Posterior vena cava (tissue), 2 donors: ENCODE measurements at regions not wholly inside any gene's neighbourhood (a gene's known extent, or its start where the extent isn't known, plus 50 kb on each side); places are given as distances from the start of the nearest gene placed in this dataset.

Source experiments
- DNase-seq: peaks from one replicate; pipeline ENCODE4 v3.0.0-alpha.2; 2020; ENCODE audit warnings: low spot score
- intact Hi-C, 2 donors: fragments of 100-400 bp; cut with DNase I; formaldehyde crosslinking; loops; one replicate each; pipeline versions ENCODE4 v1.14.1 to v1.14.2; 2022 to 2023
- donor health status: DM: yes; HTN: yes; CAD: no.
- donor health status: DM: yes; HTN: yes; CAD: no.

- intact Hi-C loops = no loop called here
- no peak for DNase-seq
These were observed 1088.8 kb downstream of the ADGRL3 start for GRCh38 chr4:62288808-62289541.

- no peak for DNase-seq
- intact Hi-C loops = no loop called here
These were observed 1084.9 kb downstream of the ADGRL3 start for GRCh38 chr4:62285026-62285425.

DNA sequence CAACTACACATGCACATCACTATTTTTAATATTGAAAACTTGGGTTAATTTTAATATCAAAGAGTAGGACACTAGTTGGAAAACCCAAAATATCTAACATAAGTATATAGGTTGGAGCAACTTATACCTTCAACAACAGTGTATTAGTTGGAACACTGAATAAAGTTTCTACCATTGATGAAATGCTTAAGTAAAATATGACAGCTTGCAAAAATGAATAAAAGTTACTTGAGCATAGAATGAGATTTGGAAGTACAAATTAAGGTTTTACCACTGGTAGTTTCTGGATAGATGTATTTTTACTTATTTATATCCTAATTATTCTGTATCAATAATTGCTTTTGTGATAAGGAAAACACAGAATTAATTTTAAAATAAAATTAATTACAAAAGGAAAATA, 1079.6 kb downstream of the ADGRL3 start:
- intact Hi-C loops = no loop called here
- no peak for DNase-seq

DNA sequence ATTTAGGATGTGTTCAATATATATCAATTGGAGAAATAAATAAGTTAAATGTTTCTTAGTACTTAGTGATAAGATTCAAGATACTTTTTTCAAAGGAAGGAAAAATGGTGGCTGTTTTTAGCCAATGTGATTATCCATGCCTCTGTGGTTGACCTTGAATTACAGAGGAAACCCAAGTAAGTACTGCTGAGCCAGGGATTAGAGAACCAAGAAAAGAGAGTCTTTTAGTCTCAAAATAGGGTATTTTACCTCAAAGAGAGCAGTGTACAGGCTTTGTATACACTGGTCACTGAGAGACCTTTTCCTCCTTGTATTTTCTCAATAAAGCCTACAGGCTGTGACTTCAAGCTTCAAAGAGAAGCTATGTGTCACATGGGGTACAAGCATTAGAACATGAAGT, 1075.3 kb downstream of the ADGRL3 start:
- intact Hi-C loops = no loop called here
- no peak for DNase-seq

- intact Hi-C loops = no loop called here
- DNase-seq = no peak
These were observed 1074.7 kb downstream of the ADGRL3 start for GRCh38 chr4:62274782-62275181.

DNA sequence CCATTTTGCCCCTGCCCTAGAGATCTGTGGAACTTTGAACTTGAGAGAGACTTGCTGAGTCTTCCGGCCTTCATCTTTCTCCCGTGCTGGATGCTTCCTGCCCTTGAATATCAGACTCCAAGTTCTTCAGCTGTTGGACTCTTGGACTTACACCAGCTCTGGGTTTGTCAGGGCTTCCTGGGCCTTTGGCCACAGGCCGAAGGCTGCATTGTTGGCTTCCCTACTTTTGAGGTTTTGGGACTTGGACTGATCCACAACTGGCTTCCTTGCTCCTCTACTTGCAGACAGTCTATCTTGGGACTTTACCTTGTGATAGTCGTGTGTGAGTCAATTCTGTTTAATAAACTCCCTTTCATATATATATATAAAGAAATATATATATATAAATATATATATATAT, 1071.0 kb downstream of the ADGRL3 start:
- intact Hi-C loops = no loop called here
- DNase-seq = no peak

GRCh38 chr4:62269918-62270317, 1069.8 kb downstream of the ADGRL3 start:
- no peak for DNase-seq
- intact Hi-C loops = no loop called here

DNA sequence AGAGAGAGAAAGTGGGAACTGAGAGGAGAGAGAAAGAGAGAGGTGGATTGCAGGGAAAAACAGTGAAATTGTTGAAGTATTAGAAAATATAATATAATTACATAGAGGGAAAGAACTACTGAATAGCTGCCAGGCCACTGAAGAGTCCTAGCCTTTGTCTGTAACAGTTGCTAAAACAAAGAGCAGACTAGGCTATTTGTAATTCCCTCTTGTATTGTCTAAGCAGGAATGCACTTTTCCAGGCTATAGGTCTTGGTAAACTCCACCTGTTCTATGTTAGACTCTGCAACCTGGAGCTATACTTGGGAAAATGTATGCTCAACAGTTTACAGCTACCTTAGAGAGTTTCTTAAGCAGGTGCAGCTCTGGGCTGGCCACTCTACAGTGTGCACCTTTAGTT, 1063.3 kb downstream of the ADGRL3 start:
- intact Hi-C loops = no loop called here
- DNase-seq = no peak

DNA sequence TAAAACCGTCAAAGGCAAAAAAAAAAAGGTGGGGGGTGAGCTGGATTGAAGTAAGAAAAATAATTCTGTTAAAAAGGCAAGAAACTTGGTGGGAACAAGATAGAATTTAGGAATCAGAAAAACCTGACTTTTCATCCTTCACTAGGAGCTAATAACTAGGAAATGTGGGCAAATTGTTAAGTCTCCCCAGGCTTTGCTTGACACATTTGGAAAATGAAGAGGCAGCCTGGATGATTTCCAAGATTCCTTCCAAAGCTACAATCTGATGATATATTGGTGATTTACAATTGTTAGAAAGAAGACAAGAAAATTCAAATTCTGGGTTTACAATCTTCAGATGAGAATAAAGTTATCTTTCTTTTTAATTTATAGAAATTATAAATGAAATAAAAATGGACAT, 1062.5 kb downstream of the ADGRL3 start:
- intact Hi-C loops = no loop called here
- DNase-seq = no peak

GRCh38 chr4:62260254-62260653, 1060.1 kb downstream of the ADGRL3 start:
- DNase-seq = no peak
- intact Hi-C loops = no loop called here

DNA sequence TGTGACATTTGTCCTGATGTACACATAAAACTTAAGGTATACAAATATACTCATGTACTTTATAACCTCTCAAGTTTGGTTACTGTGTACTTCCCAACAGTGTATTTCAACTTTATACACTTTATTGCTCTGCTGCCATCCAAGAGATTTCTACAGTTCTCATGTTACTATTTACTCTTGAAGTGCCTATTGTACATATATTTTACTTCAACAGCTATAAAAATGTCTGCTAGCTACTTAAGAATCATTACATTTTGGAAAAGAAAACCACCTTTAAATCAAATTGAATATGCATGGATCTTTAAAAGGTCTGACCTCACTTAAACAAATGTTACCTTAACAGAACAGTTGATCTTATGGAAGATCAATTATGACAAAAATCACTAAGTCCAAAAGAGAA, 1056.4 kb downstream of the ADGRL3 start:
- DNase-seq = no peak
- intact Hi-C loops = no loop called here

GRCh38 chr4:62252728-62253127, 1052.6 kb downstream of the ADGRL3 start:
- no peak for DNase-seq
- intact Hi-C loops = no loop called here

- intact Hi-C loops = no loop called here
- no peak for DNase-seq
These were observed 1050.0 kb downstream of the ADGRL3 start for GRCh38 chr4:62250100-62250499.

GRCh38 chr4:62243895-62244294, 1043.8 kb downstream of the ADGRL3 start:
- intact Hi-C loops = no loop called here
- DNase-seq = no peak

- intact Hi-C loops = no loop called here
- no peak for DNase-seq
These were observed 1035.8 kb downstream of the ADGRL3 start for GRCh38 chr4:62235911-62236310.

- DNase-seq = no peak
- intact Hi-C loops = no loop called here
These were observed 1032.7 kb downstream of the ADGRL3 start for GRCh38 chr4:62232814-62233213.

DNA sequence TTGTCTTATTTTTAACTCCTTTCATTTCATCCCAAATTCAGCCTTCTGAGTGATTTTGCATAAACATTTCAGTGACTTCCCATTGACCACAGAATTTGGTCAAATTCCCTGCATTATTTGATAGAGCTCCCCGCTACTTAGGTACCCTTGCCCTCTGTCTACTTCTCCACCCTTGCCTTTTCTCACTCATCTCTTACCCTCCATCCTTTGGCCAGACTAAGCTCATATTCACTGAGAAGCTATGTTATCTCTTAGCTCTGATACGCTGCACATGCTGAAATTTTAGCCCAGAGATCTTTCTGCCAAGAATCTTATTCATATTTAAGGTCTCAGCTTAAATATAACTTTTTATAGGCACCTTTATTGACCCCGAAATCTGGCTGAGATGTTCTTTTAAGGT, 1031.9 kb downstream of the ADGRL3 start:
- intact Hi-C loops = no loop called here
- no peak for DNase-seq

DNA sequence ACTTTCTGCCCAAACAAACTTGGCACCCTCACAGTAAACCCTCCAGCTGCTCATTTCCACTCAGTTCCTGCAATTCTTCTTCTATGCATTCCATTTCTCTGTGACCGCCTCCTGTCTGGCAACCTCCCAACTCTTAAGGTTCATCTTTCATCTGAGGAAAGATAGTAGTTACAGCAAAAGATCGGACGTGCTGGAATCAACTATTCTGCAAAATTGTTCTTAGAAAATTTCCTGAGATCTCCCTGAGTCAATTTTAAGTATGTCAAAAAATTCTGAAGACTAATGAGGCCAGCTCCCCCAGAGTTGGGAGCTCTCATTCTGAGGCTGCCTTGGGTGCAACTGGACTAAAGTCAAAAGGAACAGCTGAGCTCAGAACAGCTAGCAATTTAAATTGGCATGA, 1026.0 kb downstream of the ADGRL3 start:
- intact Hi-C loops = no loop called here
- no peak for DNase-seq

- intact Hi-C loops = no loop called here
- no peak for DNase-seq
These were observed 1022.0 kb downstream of the ADGRL3 start for GRCh38 chr4:62222121-62222520.

GRCh38 chr4:62210486-62210885, 1010.4 kb downstream of the ADGRL3 start:
- DNase-seq = no peak
- intact Hi-C loops = no loop called here

GRCh38 chr4:62209757-62210485, 1009.8 kb downstream of the ADGRL3 start:
- intact Hi-C loops = no loop called here
- no peak for DNase-seq
